IMR-90 (cell line): ENCODE measurements at regions not wholly inside any gene's neighbourhood (a gene's known extent, or its start where the extent isn't known, plus 50 kb on each side); places are given as distances from the start of the nearest gene placed in this dataset.

Experiments used
- ATAC-seq: fragments of 200-7000 bp; cut with Tn5 transposase; 2 replicates; pipeline ENCODE4 v1.9.1; 2020; ENCODE audit warnings: low read depth, mild to moderate bottlenecking, moderate library complexity
- BruUV-seq: library from RNA; stranded (reverse); fragments of 400-500 nt; replicated peaks from 2 replicates; lab custom pipeline; 2021; lab: Mats Ljungman, UMichigan
- CTCF ChIA-PET: fragments of 300-600 bp; formaldehyde crosslinking; extraction: SDS; loops from one replicate; lab custom pipeline; 2021; ENCODE audit warnings: antibody characterized with exemption; lab: Yijun Ruan, JAX
- POLR2A ChIA-PET: fragments of 300-600 bp; sonication (Branson Sonifier 250); formaldehyde crosslinking; loops from one replicate; lab custom pipeline; 2022; ENCODE audit warnings: antibody characterized with exemption; ENCODE audit not compliant: unreplicated experiment; lab: Charles Lee
- DNase-seq: peaks from one replicate; pipeline ENCODE4 v3.0.0; 2013
- H2AFZ ChIP-seq: replicated peaks from 2 replicates; pipeline ENCODE3; 2013; ENCODE audit warnings: low read length, mild to moderate bottlenecking; ENCODE audit not compliant: poor library complexity
- H2AK5ac ChIP-seq: 2 replicates; pipeline ENCODE4 v1.6.1; 2013; ENCODE audit warnings: low read depth, low read length, inconsistent platforms
- H2AK9ac ChIP-seq: replicated peaks from 2 replicates; pipeline ENCODE3; 2013; ENCODE audit warnings: mild to moderate bottlenecking, low read depth, low read length, moderate library complexity; ENCODE audit not compliant: poor library complexity
- H2BK120ac ChIP-seq: 2 replicates; pipeline ENCODE4 v1.6.1; 2013; ENCODE audit warnings: low read depth, low read length, inconsistent platforms
- H2BK15ac ChIP-seq: 3 replicates; pipeline ENCODE4 v1.6.1; 2013; ENCODE audit warnings: low read depth, low read length, inconsistent platforms
- H2BK20ac ChIP-seq: 2 replicates; pipeline ENCODE4 v1.6.1; 2013; ENCODE audit warnings: low read depth, mild to moderate bottlenecking, inconsistent platforms, low read length, moderate library complexity
- H2BK5ac ChIP-seq: 2 replicates; pipeline ENCODE4 v1.6.1; 2013; ENCODE audit warnings: mild to moderate bottlenecking, low read depth, low read length, inconsistent platforms; ENCODE audit not compliant: poor library complexity, severe bottlenecking
- H3K14ac ChIP-seq: replicated peaks from 2 replicates; pipeline ENCODE4 v1.6.1; 2013; ENCODE audit warnings: low read depth, low read length, inconsistent platforms
- H3K18ac ChIP-seq: 2 replicates; pipeline ENCODE4 v1.6.1; 2013; ENCODE audit warnings: low read depth, low read length, control low read depth
- H3K23ac ChIP-seq: 2 replicates; pipeline ENCODE4 v1.6.1; 2013; ENCODE audit warnings: low read depth, low read length, inconsistent platforms
- H3K27ac ChIP-seq: 2 replicates; pipeline ENCODE4 v1.5.1; 2013; ENCODE audit warnings: mild to moderate bottlenecking, control low read depth, low read length; ENCODE audit not compliant: insufficient read depth
- H3K27me3 ChIP-seq: 2 replicates; pipeline ENCODE4 v1.6.1; 2013; ENCODE audit warnings: low read length; ENCODE audit not compliant: control insufficient read depth, insufficient read depth
- H3K36me3 ChIP-seq: 2 replicates; pipeline ENCODE4 v1.6.1; 2013; ENCODE audit warnings: low read length, mixed read lengths; ENCODE audit not compliant: control insufficient read depth, insufficient read depth
- H3K4ac ChIP-seq: 2 replicates; pipeline ENCODE4 v1.6.1; 2013; ENCODE audit warnings: low read depth, low read length, inconsistent platforms
- H3K4me1 ChIP-seq: 2 replicates; pipeline ENCODE4 v1.6.1; 2013; ENCODE audit warnings: low read length, mixed read lengths; ENCODE audit not compliant: control insufficient read depth, insufficient read depth
- H3K4me2 ChIP-seq: 2 replicates; pipeline ENCODE4 v1.6.1; 2013; ENCODE audit warnings: low read depth, mild to moderate bottlenecking, control low read depth, low read length, moderate library complexity
- H3K4me3 ChIP-seq: 2 replicates; pipeline ENCODE4 v1.5.1; 2013; ENCODE audit warnings: low read depth, mild to moderate bottlenecking, control low read depth, low read length, moderate library complexity; ENCODE audit not compliant: insufficient read depth
- H3K56ac ChIP-seq: 2 replicates; pipeline ENCODE4 v1.6.1; 2013; ENCODE audit warnings: low read length, inconsistent platforms; ENCODE audit not compliant: insufficient read depth; ENCODE audit errors: extremely low read depth
- H3K79me1 ChIP-seq, 2 experiments: 2 replicates each; pipeline ENCODE4 v1.6.1; 2013; ENCODE audit warnings: low read length in 2 of 2, inconsistent platforms in 1 of 2, low read depth in 1 of 2
- H3K9ac ChIP-seq: 2 replicates; pipeline ENCODE4 v1.6.1; 2013; ENCODE audit warnings: low read depth, low read length, control low read depth
- H3K9me1 ChIP-seq: 2 replicates; pipeline ENCODE4 v1.6.1; 2013; ENCODE audit warnings: low read length, inconsistent platforms; ENCODE audit not compliant: insufficient read depth
- H3K9me3 ChIP-seq: 2 replicates; pipeline ENCODE4 v1.6.1; 2013; ENCODE audit warnings: low read length; ENCODE audit not compliant: control insufficient read depth, insufficient read depth
- H4K20me1 ChIP-seq: 2 replicates; pipeline ENCODE4 v1.6.1; 2013; ENCODE audit warnings: low read length, inconsistent platforms; ENCODE audit not compliant: insufficient read depth
- H4K5ac ChIP-seq: 2 replicates; pipeline ENCODE4 v1.6.1; 2013; ENCODE audit warnings: mild to moderate bottlenecking, low read depth, low read length, control low read depth
- H4K8ac ChIP-seq, 2 experiments: 2 replicates each; pipeline ENCODE4 v1.6.1; 2013; ENCODE audit warnings: low read depth in 2 of 2, low read length in 2 of 2, control low read depth in 1 of 2, inconsistent platforms in 1 of 2
- H4K91ac ChIP-seq: 2 replicates; pipeline ENCODE4 v1.6.1; 2013; ENCODE audit warnings: low read depth, low read length, inconsistent platforms; ENCODE audit not compliant: insufficient read depth
- BHLHE40 ChIP-seq: fragments of 150-350 bp; IDR thresholded peaks from 2 replicates; pipeline ENCODE4 v1.6.1; 2016; ENCODE audit warnings: mild to moderate bottlenecking, low read depth, low read length
- CEBPB ChIP-seq: IDR thresholded peaks from 2 replicates; pipeline ENCODE4 v1.6.1; 2012; ENCODE audit warnings: low read depth, low read length, improper control_type of control experiment
- CHD1 ChIP-seq: IDR thresholded peaks from 2 replicates; pipeline ENCODE4 v1.6.1; 2012; ENCODE audit warnings: low read depth, low read length, improper control_type of control experiment
- CTCF ChIP-seq: conservative IDR thresholded peaks from 2 replicates; pipeline ENCODE4 v1.5.1; 2012; ENCODE audit warnings: mild to moderate bottlenecking, low read depth, low read length, improper control_type of control experiment
- ELK1 ChIP-seq: fragments of 150-350 bp; IDR thresholded peaks from 2 replicates; pipeline ENCODE4 v1.6.1; 2016; ENCODE audit warnings: low read depth, mild to moderate bottlenecking, low read length, moderate library complexity, borderline replicate concordance
- FOS ChIP-seq: fragments of 150-350 bp; IDR thresholded peaks from 2 replicates; pipeline ENCODE4 v1.6.1; 2016; ENCODE audit warnings: low read depth, low read length
- MAFK ChIP-seq: IDR thresholded peaks from 2 replicates; pipeline ENCODE4 v1.6.1; 2012; ENCODE audit warnings: low read depth, low read length, improper control_type of control experiment
- MAZ ChIP-seq: IDR thresholded peaks from 2 replicates; pipeline ENCODE4 v1.6.1; 2012; ENCODE audit warnings: low read depth, mild to moderate bottlenecking, low read length, improper control_type of control experiment, moderate library complexity, borderline replicate concordance
- MXI1 ChIP-seq: IDR thresholded peaks from 2 replicates; pipeline ENCODE4 v1.6.1; 2012; ENCODE audit warnings: low read depth, mild to moderate bottlenecking, low read length, moderate library complexity, borderline replicate concordance
- NFE2L2 ChIP-seq: fragments of 150-350 bp; IDR thresholded peaks from 2 replicates; pipeline ENCODE4 v1.6.1; 2016; ENCODE audit warnings: low read depth, mild to moderate bottlenecking, low read length
- POLR2A ChIP-seq: IDR thresholded peaks from 2 replicates; pipeline ENCODE4 v1.6.1; 2012; ENCODE audit warnings: mild to moderate bottlenecking, low read depth, low read length
- RCOR1 ChIP-seq: IDR thresholded peaks from 2 replicates; pipeline ENCODE4 v1.6.1; 2012; ENCODE audit warnings: mild to moderate bottlenecking, low read length, improper control_type of control experiment; ENCODE audit not compliant: insufficient replicate concordance
- RFX5 ChIP-seq: IDR thresholded peaks from 2 replicates; pipeline ENCODE4 v1.8.0; 2012; ENCODE audit warnings: low read depth, mild to moderate bottlenecking, low read length, moderate library complexity
- USF2 ChIP-seq: fragments of 150-350 bp; IDR thresholded peaks from 2 replicates; pipeline ENCODE4 v1.6.1; 2017; ENCODE audit warnings: mild to moderate bottlenecking, antibody characterized with exemption, low read length, low read depth
- WGBS, 2 experiments: methylation state at CpG; one replicate each; pipeline versions ENCODE4 v1.1.5 to v1.1.7; 2013; ENCODE audit warnings: missing lambda C conversion rate in 2 of 2; ENCODE audit not compliant: insufficient read length in 1 of 2; ENCODE audit errors: extremely low coverage in 2 of 2; 5-methylcytosine and 5-hydroxymethylcytosine counted together
- dilution Hi-C: fragments of 300-500 bp; cut with HindIII; formaldehyde crosslinking; loops from one replicate; pipeline ENCODE4 v1.14.3; 2018; ENCODE audit warnings: low sequenced_read_pairs; ENCODE audit not compliant: unreplicated experiment
- in situ Hi-C: fragments of 300-500 bp; cut with MboI; formaldehyde crosslinking; loops from 3 replicates; pipeline ENCODE4 v1.14.3; 2019; ENCODE audit warnings: low sequenced_read_pairs, inconsistent platforms, mixed read lengths
- intact Hi-C: fragments of 100-400 bp; cut with micrococcal nuclease; formaldehyde crosslinking; loops from 2 replicates; pipeline ENCODE4 v1.10.0; 2022

GRCh38 chr10:64503429-64503828, 982.2 kb downstream of the REEP3 start:
- Histone ChIP-seq H3K18ac (no peak overlapping the region), H2AK9ac (no peak overlapping the region), H3K9me3 (no peaks in the 10 kb centered on the region), H2BK120ac (no peak overlapping the region), H3K4ac (no peak overlapping the region), H3K4me2 (no peak overlapping the region), H3K9ac (no peak overlapping the region), H4K91ac (no peak overlapping the region), H3K4me3 (no peak overlapping the region), H3K23ac (no peak overlapping the region), H3K79me1 (no peaks in the 10 kb centered on the region), H3K36me3 (no peaks in the 10 kb centered on the region), H2BK15ac (no peak overlapping the region), H4K5ac (no peak overlapping the region), H4K20me1 (no peaks in the 10 kb centered on the region), H2BK5ac (no peak overlapping the region), H4K8ac (no peak overlapping the region), H3K27ac (no peak overlapping the region), H3K14ac (no peak overlapping the region), H3K9me1 (no peaks in the 10 kb centered on the region), H2BK20ac (no peak overlapping the region), H2AK5ac (no peak overlapping the region), H2AFZ (no peak overlapping the region), H3K4me1 (no peaks in the 10 kb centered on the region), H3K56ac (no peak overlapping the region), H3K27me3 (no peaks in the 10 kb centered on the region)
- in situ Hi-C loops (no loop called here), dilution Hi-C loops (no loop called here), intact Hi-C loops (no loop called here)
- no peak for DNase-seq
- POLR2A ChIA-PET = no interaction called here
- no TSS peak for BruUV-seq
- no CpG with 5 or more reads among the region's 3 CpGs for WGBS, 2 experiments
- no peak for TF ChIP-seq MAZ
- no peak for TF ChIP-seq CHD1
- no peak for TF ChIP-seq CTCF
- TF ChIP-seq ELK1 = no peak
- no peak for TF ChIP-seq BHLHE40
- TF ChIP-seq CEBPB = no peak
- no peak for TF ChIP-seq FOS
- no peak for TF ChIP-seq NFE2L2
- no peak for TF ChIP-seq RFX5
- no peak for TF ChIP-seq POLR2A
- no peak for TF ChIP-seq MXI1
- no peak for TF ChIP-seq MAFK
- no peak for TF ChIP-seq USF2
- no peak for TF ChIP-seq RCOR1
- CTCF ChIA-PET = no interaction called here
- no peak for ATAC-seq
